GM20000 (cell line): ENCODE measurements at regions not wholly inside any gene's neighbourhood (a gene's known extent, or its start where the extent isn't known, plus 50 kb on each side); places are given as distances from the start of the nearest gene placed in this dataset.
"Not testable (repeated sequence)": the region's sequence is repeated elsewhere in the genome, so short reads cannot be mapped to it uniquely, and the experiment has no call there.

ENCODE experiments used
- DNase-seq: peaks from one replicate; pipeline ENCODE4 v3.0.0; 2012; ENCODE audit warnings: low spot score
- CTCF ChIP-seq: IDR thresholded peaks from 2 replicates; pipeline ENCODE4 v1.5.1; 2012; ENCODE audit warnings: mild to moderate bottlenecking, control low read depth; ENCODE audit errors: extremely low read depth, missing control alignments

- DNase-seq, result no peak
- no peak for TF ChIP-seq CTCF
These were observed 505.3 kb upstream of the JAG1 start for GRCh38 chr20:11178946-11179654.

GRCh38 chr20:11180186-11180585 lies 506.4 kb upstream of the JAG1 start:
- no peak for TF ChIP-seq CTCF
- no peak for DNase-seq

GRCh38 chr20:11181129-11181528 lies 507.3 kb upstream of the JAG1 start:
- not testable (repeated sequence) for DNase-seq

GRCh38 chr20:11181966-11182365 lies 508.2 kb upstream of the JAG1 start:
- TF ChIP-seq CTCF, result no peak

GRCh38 chr20:11182720-11183119 lies 508.9 kb upstream of the JAG1 start:
- TF ChIP-seq CTCF, result no peak
- no peak for DNase-seq

More at GRCh38 chr20:11181966-11182365, 508.2 kb upstream of the JAG1 start:
- no peak for DNase-seq

- no peak for DNase-seq
- no peak for TF ChIP-seq CTCF
These were observed 512.7 kb upstream of the JAG1 start for GRCh38 chr20:11186301-11187008.

GRCh38 chr20:11188843-11189603 lies 515.2 kb upstream of the JAG1 start:
- TF ChIP-seq CTCF, result no peak
- no peak for DNase-seq
